Activated CD4-positive, alpha-beta T cell treated with anti-CD3 and anti-CD28 coated beads, Interleukin-2, amount 50 U/mL, for 48 hours (primary cell): ENCODE measurements at regions not wholly inside any gene's neighbourhood (a gene's known extent, or its start where the extent isn't known, plus 50 kb on each side); places are given as distances from the start of the nearest gene placed in this dataset.

Source experiments
- DNase-seq, 2 experiments: peaks; one replicate each; pipeline ENCODE4 v3.0.0-alpha.2; 2020

GRCh38 chr10:64454962-64455361, 933.8 kb downstream of the REEP3 start:
- DNase-seq, result no peak

DNA sequence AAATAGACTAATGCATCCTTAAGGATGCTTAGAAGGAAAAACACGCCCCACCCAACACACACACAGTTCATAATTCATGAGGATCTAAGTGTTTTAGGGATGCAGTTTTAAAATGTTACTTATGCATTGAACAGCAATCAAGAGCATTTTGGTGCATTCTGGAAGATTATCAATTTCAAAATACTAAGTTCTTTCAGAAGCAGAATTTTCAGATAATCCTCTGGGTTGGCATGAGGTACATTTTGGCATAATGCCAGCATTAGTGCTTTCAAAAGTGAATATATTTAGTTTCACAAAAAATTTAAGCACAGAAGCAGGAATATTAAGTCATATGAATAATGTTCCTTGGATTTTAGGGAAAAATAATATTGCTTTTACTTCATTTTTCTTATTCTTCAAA, 937.1 kb downstream of the REEP3 start:
- no peak for DNase-seq

GRCh38 chr10:64463406-64463805, 942.2 kb downstream of the REEP3 start:
- no peak for DNase-seq

DNA sequence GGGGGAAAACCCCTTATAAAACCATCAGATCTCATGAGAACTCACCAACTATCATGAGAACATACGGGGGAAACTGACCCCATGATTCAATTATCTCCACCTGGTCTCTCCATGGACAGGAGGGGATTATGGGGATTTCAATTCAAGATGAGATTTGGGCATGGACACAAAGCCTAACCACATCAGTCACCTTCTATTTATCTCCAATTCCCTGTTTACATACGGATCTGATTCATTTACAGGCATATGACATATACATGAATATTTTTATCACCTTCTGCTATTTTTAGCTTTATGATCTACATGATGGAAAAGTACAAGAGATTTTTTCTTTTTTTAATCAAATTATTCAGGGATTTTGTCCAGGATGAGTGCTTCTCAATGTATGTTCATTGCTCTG, 944.5 kb downstream of the REEP3 start:
- no peak for DNase-seq

DNA sequence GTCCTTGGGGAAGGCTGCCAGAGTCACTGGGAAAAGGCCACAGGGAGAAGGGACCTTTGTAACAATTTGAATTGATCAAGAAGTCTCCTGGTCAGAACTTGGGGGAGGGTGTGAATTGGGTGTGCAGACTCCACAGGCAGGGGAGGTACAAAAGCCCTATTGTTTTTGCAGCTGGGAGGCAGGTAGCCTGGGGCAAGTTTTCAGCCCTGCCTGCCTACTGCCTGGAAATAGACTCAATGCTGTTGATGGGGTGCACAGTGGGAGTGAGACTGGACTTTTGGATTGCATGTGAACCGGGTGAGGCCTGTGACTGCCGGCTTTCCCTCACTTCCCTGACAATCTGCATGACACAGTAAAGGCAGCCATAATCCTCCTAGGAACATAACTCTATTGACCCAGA, 947.0 kb downstream of the REEP3 start:
- DNase-seq, result no peak

DNA sequence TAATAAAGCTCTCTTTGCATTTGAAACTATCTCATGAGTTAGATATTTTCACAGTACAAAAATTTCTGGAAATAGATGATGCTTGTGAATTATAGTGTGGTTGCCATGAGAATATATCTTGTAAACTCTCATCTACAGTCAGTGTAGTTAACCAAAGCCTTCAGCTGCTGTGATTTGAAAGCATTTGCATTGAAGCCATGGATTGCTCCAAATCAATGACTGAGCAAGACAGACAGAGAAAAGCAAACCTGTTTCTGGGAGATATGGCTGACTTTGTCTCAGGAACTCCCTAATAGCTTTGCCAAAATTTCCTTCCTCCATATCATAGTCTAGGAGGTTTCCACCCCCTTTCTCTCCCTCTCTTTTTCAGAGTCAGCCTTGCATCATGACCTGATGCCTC, 955.3 kb downstream of the REEP3 start:
- no peak for DNase-seq

DNA sequence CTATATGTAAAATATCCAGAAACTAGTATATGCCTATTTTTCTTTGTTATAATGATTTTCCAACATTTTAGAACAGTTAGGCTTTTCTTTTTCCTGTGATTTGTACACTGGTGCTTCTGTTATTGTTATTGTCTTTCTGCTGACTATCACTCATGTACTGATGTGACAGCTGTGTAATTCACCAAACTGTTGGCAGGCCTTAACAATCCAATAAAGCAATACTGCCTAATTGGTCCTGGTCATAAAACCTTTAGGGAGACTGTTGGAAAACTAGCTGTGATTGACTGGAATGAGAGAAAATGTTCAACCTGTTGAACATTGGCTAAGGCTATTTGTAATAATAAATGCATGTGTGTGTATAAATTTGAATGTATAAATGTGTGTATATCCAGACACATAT, 956.6 kb downstream of the REEP3 start:
- DNase-seq, result no peak

GRCh38 chr10:64484811-64485330, 963.7 kb downstream of the REEP3 start:
- no peak for DNase-seq

DNA sequence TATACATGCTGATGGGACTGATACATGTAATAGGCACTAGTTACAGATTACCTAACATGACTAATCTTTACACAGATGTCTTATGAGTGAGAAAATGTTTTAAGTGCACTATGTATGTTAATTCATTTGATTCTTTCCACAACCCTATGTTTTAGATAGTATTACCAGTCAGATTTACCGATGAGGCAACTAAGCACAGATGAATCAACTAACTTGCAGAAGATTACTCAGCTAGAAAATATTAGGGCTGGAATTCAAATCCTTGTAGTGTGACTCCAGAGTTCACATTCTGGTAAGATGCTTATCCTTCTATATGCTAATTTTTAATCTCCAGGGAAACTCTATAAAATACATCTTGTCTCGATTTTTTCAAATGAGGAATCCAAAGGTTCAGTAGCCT, 964.9 kb downstream of the REEP3 start:
- DNase-seq, result no peak

DNA sequence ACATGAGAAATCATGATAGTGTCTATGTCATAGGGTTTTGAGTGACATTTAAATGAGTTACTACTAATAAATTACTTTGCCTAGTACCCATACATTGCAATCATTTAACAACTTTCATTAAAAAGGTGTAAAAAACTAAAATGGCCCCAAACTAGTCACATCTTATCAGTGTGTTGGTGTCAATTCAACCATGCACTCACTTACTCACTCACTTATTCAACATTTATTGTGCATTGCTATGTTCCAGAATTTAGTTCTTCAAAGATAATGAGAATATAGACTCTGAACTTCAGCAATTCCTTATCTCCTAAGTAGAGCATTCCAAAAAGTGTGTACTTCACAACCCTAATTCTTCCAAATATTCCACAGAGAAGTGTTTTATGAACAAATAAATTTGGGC, 965.7 kb downstream of the REEP3 start:
- DNase-seq, result no peak

DNA sequence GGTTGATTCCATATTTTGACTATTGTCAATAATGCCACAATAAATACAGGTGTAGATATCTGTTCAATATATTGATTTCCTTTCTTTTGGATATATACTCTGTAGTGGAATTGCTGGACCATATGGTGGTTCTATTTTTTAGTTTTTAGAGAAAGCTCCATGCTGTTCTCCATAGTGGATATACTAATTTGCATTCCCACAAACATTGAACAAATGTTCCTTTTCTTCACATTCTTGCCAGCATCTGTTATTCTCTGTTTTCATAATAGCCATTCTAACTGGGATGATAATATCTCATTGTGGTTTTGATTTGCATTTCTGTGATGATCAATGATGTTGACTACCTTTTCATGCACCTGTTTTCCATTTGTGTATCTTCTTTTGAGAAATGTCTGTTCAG, 973.7 kb downstream of the REEP3 start:
- DNase-seq, result no peak

DNA sequence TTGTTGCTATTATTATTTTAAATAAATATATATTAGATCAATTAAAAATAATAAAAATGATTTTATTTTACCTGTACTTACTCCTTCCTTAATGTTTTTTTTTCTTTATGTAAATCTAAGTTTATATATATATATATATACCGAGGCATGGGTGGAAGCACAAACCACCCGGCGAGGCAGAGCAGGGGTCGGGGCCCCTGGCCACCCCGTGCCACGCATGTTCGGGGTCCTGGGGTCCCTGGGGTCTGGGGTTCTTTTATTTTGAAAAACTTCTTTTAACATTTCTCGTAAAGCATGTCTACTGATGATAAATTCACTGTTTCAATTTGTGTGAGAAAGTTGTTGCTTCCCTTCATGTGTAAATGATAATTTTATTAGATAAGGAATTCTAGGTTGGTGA, 976.1 kb downstream of the REEP3 start:
- no peak for DNase-seq

- DNase-seq, result no peak
Observed at GRCh38 chr10:64501807-64502206, 980.6 kb downstream of the REEP3 start.

- no peak for DNase-seq
Observed at GRCh38 chr10:64502936-64503335, 981.7 kb downstream of the REEP3 start.

- no peak for DNase-seq
Observed at GRCh38 chr10:64503429-64503828, 982.2 kb downstream of the REEP3 start.

DNA sequence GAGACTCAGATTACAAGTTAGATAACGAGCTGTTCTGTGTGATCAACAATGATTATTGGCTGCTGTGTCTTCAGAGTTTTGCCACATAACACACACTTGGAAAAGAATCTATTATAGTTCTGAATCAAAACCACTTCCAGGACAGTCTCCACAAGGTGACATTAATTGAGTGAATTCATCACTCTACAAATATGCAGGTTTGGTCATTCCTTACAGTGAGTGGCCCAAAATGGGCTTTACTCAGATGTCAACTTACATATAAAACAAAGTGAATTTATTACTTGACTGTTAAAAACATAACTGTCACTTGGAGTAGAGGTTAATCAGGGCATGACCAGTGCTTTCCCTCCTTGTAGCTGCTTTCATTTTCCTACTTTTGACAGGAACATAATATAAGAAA, 984.3 kb downstream of the REEP3 start:
- no peak for DNase-seq

- no peak for DNase-seq
Observed at GRCh38 chr10:64506963-64507362, 985.8 kb downstream of the REEP3 start.

- no peak for DNase-seq
Observed at GRCh38 chr10:64507651-64508028, 986.4 kb downstream of the REEP3 start.

DNA sequence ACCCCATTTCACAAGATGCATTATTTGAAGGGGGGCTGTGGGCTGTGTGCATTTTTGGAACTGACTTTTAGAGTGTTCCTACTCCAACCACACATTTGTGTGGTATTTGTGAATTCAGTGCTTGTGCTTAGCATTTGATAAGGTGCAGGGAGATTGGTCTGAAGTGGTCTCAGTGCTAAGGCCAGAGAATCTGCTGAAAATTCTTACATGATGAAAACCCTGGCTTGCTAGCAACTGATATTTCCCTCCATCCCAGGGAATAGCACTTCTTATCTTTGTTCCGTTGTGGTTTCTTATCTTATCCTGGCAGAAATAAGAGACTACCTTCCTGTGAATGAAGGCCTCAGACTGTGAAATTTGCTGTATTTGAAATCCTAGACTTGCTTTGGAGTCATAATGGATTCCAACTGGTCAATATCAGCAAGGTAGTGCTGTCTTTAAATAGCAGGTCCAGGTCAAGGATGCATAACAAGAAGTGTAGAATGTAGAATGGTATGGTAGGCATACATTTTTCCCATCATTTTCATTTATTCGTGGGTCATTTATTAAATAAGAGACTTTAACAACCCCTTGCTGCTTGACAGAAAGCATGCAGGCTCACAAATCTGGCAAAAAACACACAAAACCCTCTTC, 986.9 kb downstream of the REEP3 start:
- DNase-seq, result no peak

DNA sequence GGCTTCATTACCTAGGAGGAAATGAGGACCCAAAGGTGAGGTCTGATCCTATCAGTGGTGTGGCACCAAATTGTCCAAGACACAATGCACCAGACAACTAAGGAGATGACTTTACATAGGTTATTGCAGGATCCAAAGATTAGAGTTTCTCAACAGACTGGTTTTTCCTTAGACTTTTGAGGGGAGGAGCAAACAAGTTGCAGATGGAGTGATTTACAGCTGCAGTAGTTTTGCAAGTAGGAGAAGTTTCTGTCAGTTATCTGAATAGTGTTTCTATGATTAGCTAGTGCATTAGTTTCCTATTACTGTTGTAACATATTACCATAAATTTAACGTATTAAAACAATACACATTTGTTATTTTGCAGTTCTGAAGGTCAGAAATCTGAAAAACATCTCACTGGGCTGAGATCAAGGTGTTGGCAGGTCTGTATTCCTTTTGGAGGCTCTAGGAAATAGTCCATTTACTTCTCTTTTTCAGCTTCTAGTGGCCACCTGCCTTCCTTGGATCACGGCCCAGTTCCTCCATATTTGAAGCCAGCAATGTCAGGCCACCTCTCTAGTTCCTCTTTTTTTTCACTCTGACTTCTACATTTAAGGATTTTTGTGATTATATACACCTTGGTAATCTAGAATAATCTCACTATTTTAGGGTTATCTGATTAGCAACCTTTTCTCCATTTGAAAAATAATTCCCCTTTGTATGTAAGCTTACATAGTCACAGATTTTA, 994.9 kb downstream of the REEP3 start:
- DNase-seq, result no peak

DNA sequence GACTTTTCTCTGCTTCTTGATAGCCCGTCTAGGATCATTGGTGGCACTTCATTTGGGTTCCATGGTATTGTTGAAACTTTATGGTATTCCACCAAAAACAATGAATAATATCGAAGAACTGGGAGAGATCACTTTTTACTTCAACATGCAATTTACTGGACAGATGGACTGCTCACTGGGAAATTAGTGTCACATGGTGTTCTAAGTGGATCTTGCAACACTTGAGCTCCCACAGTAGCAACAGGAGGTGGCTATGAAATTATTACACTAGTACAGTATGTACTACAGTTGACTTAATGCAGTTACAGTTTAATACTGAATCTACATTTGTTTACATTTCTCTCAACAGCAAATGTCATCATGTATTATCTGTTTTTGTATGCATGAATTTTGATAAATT, 997.3 kb downstream of the REEP3 start:
- no peak for DNase-seq

GRCh38 chr10:64519427-64519826, 998.2 kb downstream of the REEP3 start:
- no peak for DNase-seq

- no peak for DNase-seq
Observed at GRCh38 chr10:64519831-64520230, 998.6 kb downstream of the REEP3 start.

GRCh38 chr10:64523065-64523759, 1002.0 kb downstream of the REEP3 start:
- no peak for DNase-seq
